Keratinocyte (primary cell): ENCODE measurements at regions not wholly inside any gene's neighbourhood (a gene's known extent, or its start where the extent isn't known, plus 50 kb on each side); places are given as distances from the start of the nearest gene placed in this dataset.
"Not testable (repeated sequence)": the region's sequence is repeated elsewhere in the genome, so short reads cannot be mapped to it uniquely, and the experiment has no call there.

Experiments used
- DNase-seq: peaks from one replicate; pipeline ENCODE4 v3.0.0-alpha.2; 2011; ENCODE audit warnings: low read depth, missing footprints, low spot score
- FAIRE-seq: peaks from 2 replicates; lab custom pipeline; 2011; peaks lifted over from hg19 to GRCh38; lab: Jason Lieb, UNC
- H2AFZ ChIP-seq: 2 replicates; pipeline ENCODE4 v1.6.0; 2012; ENCODE audit warnings: low read length, control low read depth, inconsistent platforms; ENCODE audit not compliant: control insufficient read depth
- H3K27ac ChIP-seq: 2 replicates; pipeline ENCODE4 v1.5.1; 2011; ENCODE audit warnings: low read length; ENCODE audit not compliant: control insufficient read depth, insufficient read depth
- H3K27me3 ChIP-seq: 3 replicates; pipeline ENCODE4 v1.6.0; 2011; ENCODE audit warnings: low read length; ENCODE audit not compliant: control insufficient read depth, insufficient read depth; ENCODE audit errors: extremely low read depth
- H3K36me3 ChIP-seq, 2 experiments: 2 replicates in 1 of 2; 3 replicates in 1 of 2; pipeline ENCODE4 v1.5.1; 2011; ENCODE audit warnings: low read length in 2 of 2, mild to moderate bottlenecking in 1 of 2; ENCODE audit not compliant: control insufficient read depth in 2 of 2, insufficient read depth in 2 of 2; ENCODE audit errors: extremely low read depth in 1 of 2
- H3K4me1 ChIP-seq: 3 replicates; pipeline ENCODE4 v1.5.1; 2011; ENCODE audit warnings: low read length; ENCODE audit not compliant: control insufficient read depth, insufficient read depth; ENCODE audit errors: extremely low read depth
- H3K4me2 ChIP-seq: 3 replicates; pipeline ENCODE4 v1.6.0; 2011; ENCODE audit warnings: low read depth, low read length; ENCODE audit not compliant: control insufficient read depth, insufficient read depth; ENCODE audit errors: extremely low read depth
- H3K4me3 ChIP-seq, 3 experiments: fragments of 200-600 bp in 1 of 3; sonication (generic) in 1 of 3; 2 replicates in 2 of 3; 3 replicates in 1 of 3; pipeline ENCODE4 v1.5.1; 2011 to 2016; ENCODE audit warnings: low read length in 3 of 3, mild to moderate bottlenecking in 3 of 3, control low read depth in 2 of 3, inconsistent platforms in 1 of 3, low read depth in 1 of 3, mixed read lengths in 1 of 3, mixed run types in 1 of 3, moderate library complexity in 1 of 3; ENCODE audit not compliant: control insufficient read depth in 2 of 3, insufficient read depth in 2 of 3; ENCODE audit errors: extremely low read depth in 1 of 3
- H3K79me2 ChIP-seq: 2 replicates; pipeline ENCODE4 v1.6.0; 2012; ENCODE audit warnings: low read length; ENCODE audit not compliant: control insufficient read depth, insufficient read depth
- H3K9ac ChIP-seq: 3 replicates; pipeline ENCODE4 v1.6.0; 2011; ENCODE audit warnings: low read length; ENCODE audit not compliant: control insufficient read depth, insufficient read depth; ENCODE audit errors: extremely low read depth
- H3K9me1 ChIP-seq: 3 replicates; pipeline ENCODE4 v1.6.0; 2011; ENCODE audit warnings: low read length; ENCODE audit not compliant: control insufficient read depth, insufficient read depth; ENCODE audit errors: extremely low read depth
- H3K9me3 ChIP-seq: 2 replicates; pipeline ENCODE4 v1.5.1; 2012; ENCODE audit warnings: low read depth, low read length; ENCODE audit not compliant: control insufficient read depth
- H4K20me1 ChIP-seq: 3 replicates; pipeline ENCODE4 v1.6.0; 2011; ENCODE audit warnings: low read length; ENCODE audit not compliant: control insufficient read depth, insufficient read depth; ENCODE audit errors: extremely low read depth
- CTCF ChIP-seq, 3 experiments: IDR thresholded peaks in 1 of 3; conservative IDR thresholded peaks in 1 of 3; optimal IDR thresholded peaks in 1 of 3; 2 replicates in 2 of 3; 3 replicates in 1 of 3; pipeline versions ENCODE3 to v1.5.1; 2011; ENCODE audit warnings: low read length in 3 of 3, mild to moderate bottlenecking in 3 of 3, moderate library complexity in 2 of 3, control low read depth in 1 of 3, inconsistent platforms in 1 of 3; ENCODE audit not compliant: insufficient read depth in 2 of 3; ENCODE audit errors: extremely low read depth in 1 of 3
- EZH2 ChIP-seq: IDR thresholded peaks from one replicate; pipeline ENCODE4 v1.6.1; 2012; ENCODE audit warnings: inconsistent platforms, mild to moderate bottlenecking, low read length, moderate library complexity
- dilution Hi-C: fragments of 300-500 bp; cut with MboI; formaldehyde crosslinking; loops from one replicate; pipeline ENCODE4 v1.7.0; 2020; ENCODE audit warnings: low sequenced_read_pairs; ENCODE audit not compliant: extremely low pct_ligation_motif_present

- H3K4me3 ChIP-seq = no peak overlapping the region
- DNase-seq = no peak
- dilution Hi-C loops = no loop called here
- no peaks in the 10 kb centered on the region for H3K9me1 ChIP-seq
- H2AFZ ChIP-seq = no peak overlapping the region
- H3K4me1 ChIP-seq = no peaks in the 10 kb centered on the region
- H3K36me3 ChIP-seq = no peaks in the 10 kb centered on the region
- no peaks in the 10 kb centered on the region for H3K9me3 ChIP-seq
- no peaks in the 10 kb centered on the region for H3K79me2 ChIP-seq
- no peak for FAIRE-seq
- H3K27ac ChIP-seq = no peak overlapping the region
- no peak overlapping the region for H3K4me2 ChIP-seq
- no peaks in the 10 kb centered on the region for H4K20me1 ChIP-seq
- no peak for TF ChIP-seq CTCF (optimal IDR thresholded peaks at IDR 0.05 in 1 of 3, IDR thresholded peaks at IDR 0.05 in 1 of 3, conservative IDR thresholded peaks at IDR 0.05 in 1 of 3; ENCODE audit: extremely low read depth in 1 of 3, insufficient read depth in 2 of 3, low read length in 3 of 3)
- no peak for TF ChIP-seq EZH2
- no peaks in the 10 kb centered on the region for H3K27me3 ChIP-seq
- H3K9ac ChIP-seq = no peak overlapping the region
Measured at GRCh38 chr14:106662936-106663550, 1136.7 kb downstream of the TMEM121 start.

- H3K27ac ChIP-seq, H3K9me1 ChIP-seq, H3K4me1 ChIP-seq, H4K20me1 ChIP-seq, dilution Hi-C loops, H3K79me2 ChIP-seq, H3K9me3 ChIP-seq, H2AFZ ChIP-seq, H3K4me3 ChIP-seq, H3K36me3 ChIP-seq, H3K4me2 ChIP-seq, H3K9ac ChIP-seq, H3K27me3 ChIP-seq, FAIRE-seq, DNase-seq: not testable (repeated sequence)
- TF ChIP-seq CTCF (optimal IDR thresholded peaks at IDR 0.05 in 1 of 3, IDR thresholded peaks at IDR 0.05 in 1 of 3, conservative IDR thresholded peaks at IDR 0.05 in 1 of 3; ENCODE audit: extremely low read depth in 1 of 3, insufficient read depth in 2 of 3, low read length in 3 of 3) = peak in 2 of 3 experiments; percentile 11 to 61
Measured at GRCh38 chr14:106663805-106664410, 1137.5 kb downstream of the TMEM121 start.
